ENCODE measurements at regions not wholly inside any gene's neighbourhood (a gene's known extent, or its start where the extent isn't known, plus 50 kb on each side); places are given as distances from the start of the nearest gene placed in this dataset.

DNA sequence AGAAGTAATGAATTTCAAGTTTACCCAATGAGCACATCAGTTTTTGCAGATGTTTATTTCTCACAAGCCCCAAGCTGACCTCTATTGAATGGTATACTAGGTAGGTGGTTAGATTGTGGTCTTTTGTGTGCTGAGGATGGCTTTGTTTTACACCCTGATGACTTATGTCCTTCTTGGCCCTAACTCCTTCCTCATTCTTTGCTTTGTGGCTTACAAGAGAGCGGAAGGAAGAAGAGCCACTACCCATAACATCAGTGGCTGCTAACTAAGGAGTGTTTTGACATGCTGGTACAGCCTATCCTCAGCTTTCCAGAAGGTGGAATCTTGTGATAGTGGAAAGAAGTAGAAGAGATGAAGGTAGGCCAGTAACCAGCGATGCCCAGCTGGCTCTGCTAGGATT, 85.7 kb upstream of the NTRK2 start:
- FAIRE-seq = no peak
- no peak for DNase-seq (ENCODE audit: low spot score)

DNA sequence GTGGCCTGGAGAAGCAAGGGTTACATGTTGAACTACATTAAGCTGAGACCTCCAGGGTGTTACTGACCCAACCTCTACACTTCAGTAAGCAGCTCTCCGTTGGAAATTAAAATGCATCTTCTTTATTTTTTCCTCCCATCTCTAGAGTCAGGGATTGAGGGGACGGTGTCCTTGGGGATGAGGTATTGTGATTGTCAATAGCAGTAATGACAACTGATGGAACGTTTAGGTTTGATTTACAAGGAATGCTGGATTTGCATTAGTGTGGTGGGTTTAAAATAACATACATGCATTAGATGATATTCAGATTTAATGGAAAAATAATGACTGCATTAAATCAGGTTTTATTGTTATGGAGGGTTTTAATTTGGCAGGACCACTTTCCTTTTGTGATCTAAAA, 82.9 kb upstream of the NTRK2 start:
- DNase-seq (ENCODE audit: low spot score) = no peak
- no peak for FAIRE-seq

DNA sequence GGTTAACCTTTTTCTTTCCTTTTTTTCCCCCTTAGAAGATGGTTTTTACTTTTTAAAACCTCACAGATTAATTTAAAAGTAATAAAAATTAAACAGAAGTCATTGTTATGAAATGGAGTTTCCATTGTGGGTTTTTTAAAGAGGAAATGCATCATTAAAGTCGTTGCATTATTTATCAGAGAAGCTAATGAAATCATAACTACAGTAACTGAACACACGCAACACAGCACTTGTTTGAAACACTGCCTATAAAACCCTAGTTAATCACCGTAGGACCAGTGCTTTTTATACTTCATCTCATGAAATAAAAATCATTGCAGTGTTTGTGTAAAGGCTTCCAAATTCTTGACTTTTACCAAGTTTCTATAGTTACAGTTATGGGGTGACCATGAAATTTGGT, 82.4 kb upstream of the NTRK2 start:
- no peak for DNase-seq (ENCODE audit: low spot score)
- FAIRE-seq = no peak

DNA sequence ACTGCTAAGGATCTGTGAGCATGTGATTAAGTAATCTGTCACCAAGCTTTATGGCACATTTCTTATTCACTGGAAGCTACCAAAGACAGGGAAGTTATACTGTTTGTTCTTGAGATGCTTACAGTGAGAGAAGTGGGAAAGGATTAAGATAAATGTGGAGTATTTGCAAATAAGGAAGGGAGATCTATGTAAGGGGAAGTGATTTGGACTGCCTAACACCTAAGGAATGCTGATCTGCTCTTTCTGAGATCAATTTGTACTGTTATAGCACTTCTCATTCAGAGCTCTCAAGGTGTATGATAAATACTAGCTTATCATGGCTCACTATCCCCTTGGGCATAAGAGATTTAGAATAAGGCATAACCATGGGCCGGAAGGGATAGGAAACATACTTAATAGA, 80.0 kb upstream of the NTRK2 start:
- no peak for FAIRE-seq
- no peak for DNase-seq (ENCODE audit: low spot score)

DNA sequence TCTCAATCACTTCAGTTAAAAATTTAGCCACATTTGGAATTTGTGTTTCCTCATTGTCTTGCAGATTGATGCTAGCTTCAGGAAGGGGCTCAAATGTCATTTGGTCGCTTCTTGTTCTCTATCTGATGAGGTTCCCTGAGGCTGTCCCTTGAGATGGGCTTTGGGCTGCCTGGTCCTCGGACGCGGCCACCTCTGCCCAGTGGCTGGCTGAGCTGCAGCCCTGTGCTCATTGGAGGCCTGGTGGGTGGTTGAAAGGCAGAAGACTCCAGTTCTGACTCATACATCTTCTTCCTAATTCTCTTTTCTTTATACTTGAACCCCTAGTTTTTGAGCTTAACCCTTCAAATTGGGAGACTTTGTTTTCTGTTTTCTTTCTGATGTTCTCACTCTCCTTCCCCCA, 78.8 kb upstream of the NTRK2 start:
- DNase-seq (ENCODE audit: low spot score) (no peak), FAIRE-seq (no peak)

DNA sequence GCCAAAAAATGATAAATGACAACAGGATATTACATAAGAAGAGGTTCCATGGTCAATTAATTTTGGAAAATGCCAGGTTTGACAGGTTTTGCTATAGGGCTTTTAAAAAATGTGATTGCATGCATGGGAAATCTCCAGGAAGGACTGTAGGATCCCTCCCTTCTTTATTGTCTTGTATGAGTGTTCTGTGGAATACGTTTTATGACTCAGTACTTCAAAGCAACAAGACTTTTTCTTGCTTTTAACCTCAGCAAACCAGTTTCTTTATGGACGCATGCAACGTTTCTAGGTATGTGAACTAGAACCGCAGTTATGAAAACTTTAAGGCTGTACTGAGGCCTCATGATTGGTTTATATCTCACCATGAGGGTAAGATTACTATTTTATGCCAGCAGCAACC, 76.6 kb upstream of the NTRK2 start:
- FAIRE-seq (no peak), DNase-seq (ENCODE audit: low spot score) (no peak)

DNA sequence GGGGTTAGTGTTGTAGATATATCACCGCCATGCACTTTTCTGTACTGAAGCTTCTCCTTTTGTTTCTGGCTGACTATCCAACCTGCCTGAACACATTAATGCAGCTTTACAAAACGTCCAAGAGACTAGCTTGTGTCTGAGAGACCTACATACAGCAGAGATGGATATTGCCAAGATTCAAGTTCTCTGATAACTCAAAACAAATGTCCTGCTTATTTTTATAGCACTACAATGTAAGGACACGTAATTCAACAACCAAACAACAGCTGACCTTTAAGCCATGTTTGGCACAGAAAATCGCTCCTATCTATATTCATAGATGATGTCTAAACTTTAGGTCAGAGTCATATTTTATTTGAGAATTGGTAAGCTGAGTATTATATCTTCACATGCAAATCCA, 76.2 kb upstream of the NTRK2 start:
- FAIRE-seq (no peak), DNase-seq (ENCODE audit: low spot score) (no peak)

DNA sequence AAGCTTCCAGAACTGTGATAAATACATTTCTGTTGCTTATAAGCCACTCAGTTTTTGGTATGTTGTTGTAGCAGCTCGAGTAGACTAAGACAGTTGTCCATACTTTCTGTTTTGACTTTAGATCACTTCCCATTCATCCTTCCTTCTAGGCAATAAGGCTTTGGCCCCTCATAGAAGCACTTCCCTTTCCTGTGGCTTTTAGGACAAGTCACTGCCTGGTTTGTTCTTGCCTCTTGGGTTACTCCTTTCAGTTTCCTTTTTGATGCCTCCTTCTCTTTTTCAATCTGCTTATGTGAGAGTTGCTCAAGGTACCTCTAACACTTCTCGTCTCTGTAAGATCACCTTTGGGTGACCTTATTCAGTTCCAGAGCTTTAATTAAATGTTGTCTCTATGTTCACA, 72.4 kb upstream of the NTRK2 start:
- DNase-seq (ENCODE audit: low spot score) = no peak
- FAIRE-seq = no peak

DNA sequence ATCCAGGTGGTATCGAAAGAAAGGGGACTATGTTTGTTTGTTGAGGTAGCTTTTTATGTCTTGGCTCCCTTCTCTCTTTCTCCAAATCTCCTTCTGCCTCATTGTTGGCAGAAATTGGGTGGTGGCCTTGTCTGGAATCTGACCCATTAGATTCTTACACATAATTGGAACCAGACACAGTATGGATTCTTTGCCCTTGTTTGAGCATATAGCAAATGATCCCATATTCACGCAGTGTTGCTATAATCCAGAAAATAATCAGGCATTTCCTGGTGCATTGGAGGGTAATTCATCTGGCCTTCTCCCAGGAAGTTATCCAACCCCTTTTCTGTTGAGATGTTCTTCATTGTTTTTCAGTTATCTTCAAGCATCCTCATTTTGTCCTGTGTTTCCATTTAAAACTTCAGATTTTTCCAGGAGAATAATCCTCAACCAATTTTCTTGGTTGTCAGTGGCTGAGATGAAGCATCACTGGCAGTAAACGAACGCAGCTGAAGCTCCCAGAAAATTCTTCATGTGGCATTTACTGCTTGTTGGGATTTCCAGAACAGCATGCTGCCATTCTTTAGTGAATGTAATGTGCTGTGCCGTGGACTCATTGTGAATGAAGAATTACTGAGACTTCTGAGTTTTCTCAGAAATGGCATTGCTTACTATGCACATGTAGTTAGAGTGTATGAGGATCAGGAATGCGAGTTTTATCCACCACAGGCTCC, 70.5 kb upstream of the NTRK2 start:
- no peak for FAIRE-seq
- DNase-seq (ENCODE audit: low spot score) = no peak

DNA sequence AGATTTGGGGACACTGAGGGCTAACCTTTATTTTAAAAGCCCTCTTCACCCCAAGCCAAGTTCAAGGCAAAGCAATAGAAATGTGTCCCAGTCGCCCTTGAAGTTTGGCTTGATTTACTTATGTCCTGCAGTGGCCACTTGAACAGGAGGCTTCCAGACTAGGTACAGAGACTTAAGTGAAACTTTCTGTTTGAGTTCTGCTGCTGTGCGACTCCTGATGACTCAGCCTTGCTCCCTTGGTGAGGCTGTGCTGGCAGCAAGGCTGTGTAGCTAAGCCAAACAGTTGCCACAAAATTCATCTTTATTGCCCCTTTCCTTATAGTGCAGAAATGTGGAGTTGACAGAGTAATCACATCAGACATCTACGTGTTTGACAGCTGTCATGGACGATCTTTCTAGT, 68.8 kb upstream of the NTRK2 start:
- FAIRE-seq = no peak
- DNase-seq (ENCODE audit: low spot score) = peak; percentile 21

DNA sequence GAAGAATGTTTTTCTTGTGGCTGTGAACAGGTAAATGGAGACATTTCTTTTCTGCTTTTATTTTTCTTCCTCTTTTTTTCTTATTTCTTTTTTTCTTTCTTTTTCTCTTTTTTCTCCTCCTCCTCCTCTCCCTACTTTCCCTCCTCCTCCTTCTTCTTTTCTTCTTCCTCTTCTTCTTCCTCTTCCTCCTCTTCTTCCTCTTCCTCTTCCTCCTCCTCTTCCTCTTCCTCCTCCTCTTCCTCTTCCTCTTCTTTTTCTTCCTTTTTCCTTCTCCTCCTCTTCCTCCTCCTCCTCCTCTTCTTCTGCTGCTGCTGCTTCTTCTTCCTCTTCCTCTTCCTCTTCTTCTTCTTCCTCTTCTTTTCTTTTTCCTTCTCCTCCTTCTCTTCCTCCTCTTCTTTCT, 65.3 kb upstream of the NTRK2 start:
- no peak for DNase-seq (ENCODE audit: low spot score)
- FAIRE-seq = no peak

DNA sequence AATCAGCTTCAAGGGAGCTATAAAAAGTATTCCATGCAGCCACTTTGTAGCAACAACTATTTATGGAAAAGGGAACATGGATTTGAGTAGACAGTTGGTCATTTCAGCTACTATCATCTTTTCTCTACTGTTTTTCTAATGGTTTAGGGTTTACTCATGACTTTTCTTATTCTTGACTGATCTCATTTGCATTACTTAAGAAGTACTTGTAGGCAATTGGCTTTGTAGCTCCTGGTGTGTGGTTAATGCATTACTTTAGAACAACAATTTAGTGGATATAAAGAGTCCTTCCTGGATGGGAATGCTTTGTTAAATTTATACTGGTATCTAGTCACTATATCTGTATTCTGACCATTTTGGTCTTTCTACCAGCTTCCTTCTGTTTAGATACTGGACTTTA, 59.8 kb upstream of the NTRK2 start:
- FAIRE-seq = no peak
- DNase-seq (ENCODE audit: low spot score) = no peak

DNA sequence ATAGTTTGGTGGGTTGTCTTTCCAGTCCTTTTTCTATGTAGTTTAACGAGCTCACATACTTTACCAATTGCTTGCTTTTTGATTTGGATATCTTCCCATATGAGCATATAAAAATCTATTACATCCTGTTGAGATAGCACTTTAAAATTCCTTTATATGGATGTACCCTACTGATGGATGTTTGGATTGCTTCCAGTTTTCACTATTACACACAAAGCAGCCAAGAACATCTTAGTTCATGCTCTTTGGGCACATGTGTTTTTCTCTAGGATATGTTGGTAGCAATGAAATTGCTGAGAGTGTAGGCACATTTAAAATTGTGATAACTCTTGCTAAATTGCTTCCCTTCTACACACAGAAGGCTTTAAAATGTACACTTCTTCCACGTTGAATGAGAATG, 56.1 kb upstream of the NTRK2 start:
- no peak for FAIRE-seq
- no peak for DNase-seq (ENCODE audit: low spot score)

DNA sequence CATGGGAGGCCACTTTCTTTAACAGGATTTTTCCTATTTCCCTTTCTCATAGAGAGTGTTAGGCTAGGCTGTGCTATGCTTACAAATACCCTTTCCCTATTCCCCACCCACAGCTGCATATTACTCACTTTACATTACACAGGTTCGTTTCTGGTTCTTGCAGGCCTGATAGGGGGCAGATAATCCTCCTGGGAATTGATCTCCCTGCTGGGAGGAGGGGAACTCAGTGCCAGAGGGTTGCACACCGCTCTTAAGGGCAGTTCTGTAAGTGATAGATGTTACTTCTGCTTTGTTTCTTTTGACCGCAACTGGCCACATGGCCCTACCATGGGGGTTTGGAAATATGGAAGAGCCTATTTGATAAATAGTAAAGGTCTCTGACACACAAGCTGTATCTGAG, 54.0 kb upstream of the NTRK2 start:
- FAIRE-seq (no peak), DNase-seq (ENCODE audit: low spot score) (no peak)

DNA sequence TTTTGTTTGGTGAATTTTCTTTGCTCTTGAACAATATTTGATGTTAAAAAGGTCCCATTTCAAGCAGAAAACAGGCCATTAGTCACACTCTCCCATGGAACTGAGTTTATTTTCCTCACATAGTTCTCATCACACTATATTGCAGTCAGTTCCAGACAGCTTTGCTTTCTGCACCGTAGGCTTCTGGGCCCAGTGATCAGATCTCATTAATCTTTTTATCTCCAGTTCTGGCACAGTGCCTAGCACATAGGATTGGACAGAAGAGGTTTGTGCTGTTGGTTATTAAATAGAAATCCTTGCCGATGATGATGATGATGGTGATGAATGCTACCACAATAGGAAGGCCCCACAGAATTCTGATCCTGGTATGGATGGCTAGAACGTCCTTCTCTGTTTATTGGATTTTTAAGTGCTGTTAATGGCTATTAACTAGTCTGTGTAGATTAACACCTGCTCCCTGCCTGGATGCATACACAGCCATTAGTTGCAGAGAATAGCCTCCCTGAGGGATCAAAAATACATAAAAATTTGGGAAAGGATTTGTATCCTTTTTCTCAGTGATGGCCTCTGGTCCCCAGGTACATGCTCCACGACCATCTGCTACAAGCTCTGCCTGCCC, 52.0 kb upstream of the NTRK2 start:
- DNase-seq (ENCODE audit: low spot score) = no peak
- FAIRE-seq = no peak
